ENCODE measurements at regions not wholly inside any gene's neighbourhood (a gene's known extent, or its start where the extent isn't known, plus 50 kb on each side); places are given as distances from the start of the nearest gene placed in this dataset.

- POLR2A ChIA-PET = no interaction called here
- no peak overlapping the region for H3K4me3 Mint-ChIP-seq
- no peaks in the 10 kb centered on the region for H3K4me1 Mint-ChIP-seq
- ATAC-seq (ENCODE audit: low read depth) (no peak), DNase-seq (no peak)
- no peaks in the 10 kb centered on the region for H3K36me3 Mint-ChIP-seq
- H3K9me3 Mint-ChIP-seq = no peaks in the 10 kb centered on the region
- no peak overlapping the region for H3K27ac Mint-ChIP-seq
- no peaks in the 10 kb centered on the region for H3K27me3 Mint-ChIP-seq
Measured at GRCh38 chr10:29069941-29070340, 218.9 kb upstream of the LYZL1 start.

GRCh38 chr10:29078919-29079318, 210.0 kb upstream of the LYZL1 start:
- Mint-ChIP-seq H3K36me3 (no peaks in the 10 kb centered on the region), H3K4me3 (no peak overlapping the region), H3K27ac (no peak overlapping the region), H3K4me1 (no peaks in the 10 kb centered on the region), H3K27me3 (no peaks in the 10 kb centered on the region), H3K9me3 (no peaks in the 10 kb centered on the region)
- ATAC-seq (ENCODE audit: low read depth) (no peak), DNase-seq (no peak)
- POLR2A ChIA-PET = no interaction called here

GRCh38 chr10:29081231-29081630, 207.6 kb upstream of the LYZL1 start:
- POLR2A ChIA-PET = no interaction called here
- ATAC-seq (ENCODE audit: low read depth) = no peak
- no peaks in the 10 kb centered on the region for H3K27me3 Mint-ChIP-seq
- no peak overlapping the region for H3K4me3 Mint-ChIP-seq
- H3K36me3 Mint-ChIP-seq = no peaks in the 10 kb centered on the region
- no peak overlapping the region for H3K27ac Mint-ChIP-seq
- DNase-seq = no peak
- no peaks in the 10 kb centered on the region for H3K4me1 Mint-ChIP-seq
- H3K9me3 Mint-ChIP-seq = no peaks in the 10 kb centered on the region

GRCh38 chr10:29081951-29082685, 206.8 kb upstream of the LYZL1 start:
- H3K9me3 Mint-ChIP-seq = no peaks in the 10 kb centered on the region
- H3K27ac Mint-ChIP-seq = no peak overlapping the region
- no peaks in the 10 kb centered on the region for H3K4me1 Mint-ChIP-seq
- DNase-seq (no peak), ATAC-seq (ENCODE audit: low read depth) (no peak)
- POLR2A ChIA-PET = no interaction called here
- H3K27me3 Mint-ChIP-seq = no peaks in the 10 kb centered on the region
- H3K4me3 Mint-ChIP-seq = no peak overlapping the region
- H3K36me3 Mint-ChIP-seq = no peaks in the 10 kb centered on the region

GRCh38 chr10:29083096-29083495, 205.8 kb upstream of the LYZL1 start:
- DNase-seq (no peak), ATAC-seq (ENCODE audit: low read depth) (no peak)
- POLR2A ChIA-PET = no interaction called here
- no peak overlapping the region for H3K4me3 Mint-ChIP-seq
- no peaks in the 10 kb centered on the region for H3K9me3 Mint-ChIP-seq
- H3K27me3 Mint-ChIP-seq = no peaks in the 10 kb centered on the region
- no peak overlapping the region for H3K27ac Mint-ChIP-seq
- H3K4me1 Mint-ChIP-seq = no peaks in the 10 kb centered on the region
- H3K36me3 Mint-ChIP-seq = no peaks in the 10 kb centered on the region

- ATAC-seq (ENCODE audit: low read depth) = no peak
Measured at GRCh38 chr10:29084681-29085307, 204.1 kb upstream of the LYZL1 start.

GRCh38 chr10:29089091-29089490, 199.8 kb upstream of the LYZL1 start:
- Mint-ChIP-seq H3K4me3 (no peak overlapping the region), H3K27ac (no peak overlapping the region), H3K27me3 (no peaks in the 10 kb centered on the region), H3K4me1 (no peaks in the 10 kb centered on the region), H3K9me3 (no peaks in the 10 kb centered on the region), H3K36me3 (no peaks in the 10 kb centered on the region)
- ATAC-seq (ENCODE audit: low read depth) = no peak
- POLR2A ChIA-PET = no interaction called here
- DNase-seq = no peak

More at GRCh38 chr10:29084681-29085307, 204.1 kb upstream of the LYZL1 start:
- no peak overlapping the region for H3K4me3 Mint-ChIP-seq
- no peaks in the 10 kb centered on the region for H3K4me1 Mint-ChIP-seq
- POLR2A ChIA-PET = no interaction called here
- H3K9me3 Mint-ChIP-seq = no peaks in the 10 kb centered on the region
- H3K27ac Mint-ChIP-seq = no peak overlapping the region
- no peaks in the 10 kb centered on the region for H3K27me3 Mint-ChIP-seq
- no peak for DNase-seq
- no peaks in the 10 kb centered on the region for H3K36me3 Mint-ChIP-seq

GRCh38 chr10:29096303-29096824, 192.5 kb upstream of the LYZL1 start:
- Mint-ChIP-seq H3K4me3 (no peak overlapping the region), H3K27me3 (no peaks in the 10 kb centered on the region), H3K9me3 (peaks cover 6% of the 10 kb centered on the region), H3K27ac (no peak overlapping the region), H3K4me1 (no peaks in the 10 kb centered on the region), H3K36me3 (no peaks in the 10 kb centered on the region)
- POLR2A ChIA-PET = no interaction called here
- no peak for DNase-seq
- no peak for ATAC-seq (ENCODE audit: low read depth)

GRCh38 chr10:29098423-29098822, 190.4 kb upstream of the LYZL1 start:
- POLR2A ChIA-PET = no interaction called here
- Mint-ChIP-seq H3K4me1 (no peaks in the 10 kb centered on the region), H3K9me3 (peaks cover 6% of the 10 kb centered on the region), H3K27me3 (peaks cover 6% of the 10 kb centered on the region), H3K36me3 (no peaks in the 10 kb centered on the region), H3K4me3 (no peak overlapping the region), H3K27ac (no peak overlapping the region)
- DNase-seq (no peak), ATAC-seq (ENCODE audit: low read depth) (no peak)

GRCh38 chr10:29099001-29099400, 189.9 kb upstream of the LYZL1 start:
- H3K4me1 Mint-ChIP-seq = no peaks in the 10 kb centered on the region
- DNase-seq = no peak
- no peak overlapping the region for H3K27ac Mint-ChIP-seq
- peaks cover 6% of the 10 kb centered on the region for H3K27me3 Mint-ChIP-seq
- no peak overlapping the region for H3K4me3 Mint-ChIP-seq
- no peak for ATAC-seq (ENCODE audit: low read depth)
- POLR2A ChIA-PET = no interaction called here
- no peaks in the 10 kb centered on the region for H3K36me3 Mint-ChIP-seq
- peaks cover 6% of the 10 kb centered on the region for H3K9me3 Mint-ChIP-seq

- POLR2A ChIA-PET = no interaction called here
- Mint-ChIP-seq H3K4me3 (no peak overlapping the region), H3K4me1 (no peaks in the 10 kb centered on the region), H3K9me3 (peaks cover 6% of the 10 kb centered on the region), H3K27me3 (peaks cover 6% of the 10 kb centered on the region), H3K36me3 (no peaks in the 10 kb centered on the region), H3K27ac (no peak overlapping the region)
- no peak for ATAC-seq (ENCODE audit: low read depth)
- DNase-seq = no peak
Measured at GRCh38 chr10:29099415-29099814, 189.5 kb upstream of the LYZL1 start.

- H3K27ac Mint-ChIP-seq = no peak overlapping the region
- POLR2A ChIA-PET = no interaction called here
- H3K4me1 Mint-ChIP-seq = no peaks in the 10 kb centered on the region
- no peak overlapping the region for H3K4me3 Mint-ChIP-seq
- DNase-seq (no peak), ATAC-seq (ENCODE audit: low read depth) (no peak)
- peaks cover 5% of the 10 kb centered on the region for H3K9me3 Mint-ChIP-seq
- H3K27me3 Mint-ChIP-seq = peaks cover 6% of the 10 kb centered on the region
- no peaks in the 10 kb centered on the region for H3K36me3 Mint-ChIP-seq
Measured at GRCh38 chr10:29100505-29100904, 188.4 kb upstream of the LYZL1 start.

GRCh38 chr10:29102233-29102632, 186.6 kb upstream of the LYZL1 start:
- Mint-ChIP-seq H3K4me3 (no peak overlapping the region), H3K27ac (no peak overlapping the region), H3K27me3 (peaks cover 6% of the 10 kb centered on the region), H3K4me1 (peaks cover 7% of the 10 kb centered on the region), H3K36me3 (no peaks in the 10 kb centered on the region), H3K9me3 (peaks cover 4% of the 10 kb centered on the region)
- DNase-seq (no peak), ATAC-seq (ENCODE audit: low read depth) (no peak)
- POLR2A ChIA-PET = no interaction called here

GRCh38 chr10:29102636-29103035, 186.2 kb upstream of the LYZL1 start:
- no peak overlapping the region for H3K27ac Mint-ChIP-seq
- POLR2A ChIA-PET = no interaction called here
- H3K4me3 Mint-ChIP-seq = no peak overlapping the region
- H3K36me3 Mint-ChIP-seq = no peaks in the 10 kb centered on the region
- peaks cover 6% of the 10 kb centered on the region for H3K27me3 Mint-ChIP-seq
- no peak for ATAC-seq (ENCODE audit: low read depth)
- peaks cover 4% of the 10 kb centered on the region for H3K9me3 Mint-ChIP-seq
- DNase-seq = no peak
- peaks cover 7% of the 10 kb centered on the region for H3K4me1 Mint-ChIP-seq
